ENCODE measurements at regions not wholly inside any gene's neighbourhood (a gene's known extent, or its start where the extent isn't known, plus 50 kb on each side); places are given as distances from the start of the nearest gene placed in this dataset.
"Not testable (repeated sequence)": the region's sequence is repeated elsewhere in the genome, so short reads cannot be mapped to it uniquely, and the experiment has no call there.

GRCh38 chr6:86456821-86457220, 480.5 kb upstream of the HTR1E start:
- no peak for DNase-seq

GRCh38 chr6:86453232-86453631, 484.1 kb upstream of the HTR1E start:
- no peak for DNase-seq

GRCh38 chr6:86448398-86448797, 488.9 kb upstream of the HTR1E start:
- no peak for DNase-seq

- DNase-seq: no peak
Measured at GRCh38 chr6:86440608-86441007, 496.7 kb upstream of the HTR1E start.

- DNase-seq: no peak
Measured at GRCh38 chr6:86423571-86423970, 513.8 kb upstream of the HTR1E start.

GRCh38 chr6:86412057-86412456, 525.3 kb upstream of the HTR1E start:
- no peak for DNase-seq

- DNase-seq: no peak
Measured at GRCh38 chr6:86407128-86407527, 530.2 kb upstream of the HTR1E start.

GRCh38 chr6:86392850-86393249, 544.5 kb upstream of the HTR1E start:
- not testable (repeated sequence) for DNase-seq

- DNase-seq: no peak
Measured at GRCh38 chr6:86380571-86381125, 556.7 kb upstream of the HTR1E start.

- DNase-seq: no peak
Measured at GRCh38 chr6:86357877-86358276, 579.5 kb upstream of the HTR1E start.

GRCh38 chr6:86355271-86355670, 582.1 kb upstream of the HTR1E start:
- no peak for DNase-seq

- no peak for DNase-seq
Measured at GRCh38 chr6:86331919-86332318, 605.4 kb upstream of the HTR1E start.

GRCh38 chr6:86331265-86331840, 606.0 kb upstream of the HTR1E start:
- DNase-seq: no peak

- DNase-seq: no peak
Measured at GRCh38 chr6:86306210-86306609, 631.1 kb upstream of the HTR1E start.

- DNase-seq: no peak
Measured at GRCh38 chr6:86285876-86286275, 643.2 kb upstream of the SYNCRIP start.

GRCh38 chr6:86284809-86285480, 642.3 kb upstream of the SYNCRIP start:
- DNase-seq: not testable (repeated sequence)

- not testable (repeated sequence) for DNase-seq
Measured at GRCh38 chr6:86283596-86283995, 640.9 kb upstream of the SYNCRIP start.

GRCh38 chr6:86276056-86276455, 633.4 kb upstream of the SYNCRIP start:
- no peak for DNase-seq

GRCh38 chr6:86273936-86274335, 631.2 kb upstream of the SYNCRIP start:
- DNase-seq: no peak

- no peak for DNase-seq
Measured at GRCh38 chr6:86256615-86257187, 614.0 kb upstream of the SYNCRIP start.

- no peak for DNase-seq
Measured at GRCh38 chr6:86255973-86256372, 613.3 kb upstream of the SYNCRIP start.

GRCh38 chr6:86251106-86251505, 608.4 kb upstream of the SYNCRIP start:
- DNase-seq: no peak

GRCh38 chr6:86217906-86218305, 575.2 kb upstream of the SYNCRIP start:
- DNase-seq: no peak

- no peak for DNase-seq
Measured at GRCh38 chr6:86215323-86215722, 572.6 kb upstream of the SYNCRIP start.
